ENCODE measurements at regions not wholly inside any gene's neighbourhood (a gene's known extent, or its start where the extent isn't known, plus 50 kb on each side); places are given as distances from the start of the nearest gene placed in this dataset.

- BruUV-seq (replicated peaks), result no TSS peak
- Histone ChIP-seq H3K4me1 (ENCODE audit: insufficient read depth, low read length, poor library complexity, severe bottlenecking) (peaks cover 15% of the 10 kb centered on the region), H3K27ac (ENCODE audit: low read depth, low read length, poor library complexity, severe bottlenecking) (no peak overlapping the region), H3K27me3 (replicated peaks; ENCODE audit: insufficient read depth, low read depth, low read length, poor library complexity) (no peaks in the 10 kb centered on the region), H3K4me3 (ENCODE audit: low read depth, low read length, poor library complexity, severe bottlenecking) (no peak overlapping the region), H3K36me3 (ENCODE audit: insufficient read depth, low read length, poor library complexity, severe bottlenecking) (no peaks in the 10 kb centered on the region), H3K9me3 (ENCODE audit: low read depth, low read length, poor library complexity, severe bottlenecking) (no peaks in the 10 kb centered on the region)
- TF ChIP-seq EZH2 (IDR thresholded peaks at IDR 0.05; ENCODE audit: borderline replicate concordance, low read depth, low read length, poor library complexity, severe bottlenecking) (no peak), CTCF (conservative IDR thresholded peaks at IDR 0.05; ENCODE audit: low read depth, low read length) (no peak)
- intact Hi-C loops (cut with micrococcal nuclease; ENCODE audit: unreplicated experiment), result no loop called here
- ChIA-PET CTCF (no interaction called here), POLR2A (ENCODE audit: low non-redundant PET) (no interaction called here)
- peak; percentile 41 for DNase-seq (ENCODE audit: low spot score)
These were observed 150.8 kb upstream of the TAB2 start for GRCh38 chr6:149166747-149167146.

- Histone ChIP-seq H3K36me3 (ENCODE audit: insufficient read depth, low read length, poor library complexity, severe bottlenecking) (no peaks in the 10 kb centered on the region), H3K27ac (ENCODE audit: low read depth, low read length, poor library complexity, severe bottlenecking) (no peak overlapping the region), H3K4me1 (ENCODE audit: insufficient read depth, low read length, poor library complexity, severe bottlenecking) (peaks cover 14% of the 10 kb centered on the region), H3K4me3 (ENCODE audit: low read depth, low read length, poor library complexity, severe bottlenecking) (no peak overlapping the region), H3K9me3 (ENCODE audit: low read depth, low read length, poor library complexity, severe bottlenecking) (no peaks in the 10 kb centered on the region), H3K27me3 (replicated peaks; ENCODE audit: insufficient read depth, low read depth, low read length, poor library complexity) (no peaks in the 10 kb centered on the region)
- TF ChIP-seq EZH2 (IDR thresholded peaks at IDR 0.05; ENCODE audit: borderline replicate concordance, low read depth, low read length, poor library complexity, severe bottlenecking) (no peak), CTCF (conservative IDR thresholded peaks at IDR 0.05; ENCODE audit: low read depth, low read length) (no peak)
- no peak for DNase-seq (ENCODE audit: low spot score)
- POLR2A ChIA-PET (ENCODE audit: low non-redundant PET), result no interaction called here
- intact Hi-C loops (cut with micrococcal nuclease; ENCODE audit: unreplicated experiment), result no loop called here
- CTCF ChIA-PET, result no interaction called here
- BruUV-seq (replicated peaks), result no TSS peak
These were observed 148.5 kb upstream of the TAB2 start for GRCh38 chr6:149168968-149169367.

- Histone ChIP-seq H3K36me3 (ENCODE audit: insufficient read depth, low read length, poor library complexity, severe bottlenecking) (no peaks in the 10 kb centered on the region), H3K27ac (ENCODE audit: low read depth, low read length, poor library complexity, severe bottlenecking) (no peak overlapping the region), H3K4me3 (ENCODE audit: low read depth, low read length, poor library complexity, severe bottlenecking) (no peak overlapping the region), H3K27me3 (replicated peaks; ENCODE audit: insufficient read depth, low read depth, low read length, poor library complexity) (no peaks in the 10 kb centered on the region), H3K4me1 (ENCODE audit: insufficient read depth, low read length, poor library complexity, severe bottlenecking) (peaks cover 9% of the 10 kb centered on the region), H3K9me3 (ENCODE audit: low read depth, low read length, poor library complexity, severe bottlenecking) (no peaks in the 10 kb centered on the region)
- intact Hi-C loops (cut with micrococcal nuclease; ENCODE audit: unreplicated experiment), result no loop called here
- no peak for TF ChIP-seq EZH2 (IDR thresholded peaks at IDR 0.05; ENCODE audit: borderline replicate concordance, low read depth, low read length, poor library complexity, severe bottlenecking)
- CTCF ChIA-PET, result no interaction called here
- POLR2A ChIA-PET (ENCODE audit: low non-redundant PET), result no interaction called here
- no peak for DNase-seq (ENCODE audit: low spot score)
- BruUV-seq (replicated peaks), result no TSS peak
These were observed 147.6 kb upstream of the TAB2 start for GRCh38 chr6:149169761-149170511.
